Gastroesophageal sphincter (tissue), 4 donors: ENCODE measurements at regions not wholly inside any gene's neighbourhood (a gene's known extent, or its start where the extent isn't known, plus 50 kb on each side); places are given as distances from the start of the nearest gene placed in this dataset.

Experiments
- ATAC-seq: fragments of 150-250 bp; one replicate; pipeline ENCODE4 v1.9.1; 2016; ENCODE audit warnings: mild to moderate bottlenecking, moderate library complexity
- H3K27ac ChIP-seq, 4 donors: fragments of 200-600 bp; sonication (generic) in 3 of 4; 1 replicate in 3 of 4; 2 replicates in 1 of 4; pipeline ENCODE4 v1.5.1; 2016 to 2019
- H3K27me3 ChIP-seq: fragments of 200-600 bp; sonication (generic); one replicate; pipeline ENCODE4 v1.5.1; 2019
- H3K36me3 ChIP-seq, 2 donors: fragments of 200-600 bp; sonication (generic); one replicate each; pipeline ENCODE4 v1.5.1; 2019; ENCODE audit warnings: control low read depth in 1 of 2
- H3K4me1 ChIP-seq, 3 donors: fragments of 200-600 bp; sonication (generic); 1 replicate in 2 of 3; 2 replicates in 1 of 3; pipeline ENCODE4 v1.5.1; 2016 to 2019; ENCODE audit warnings: control low read depth in 2 of 3
- H3K4me3 ChIP-seq, 2 donors: fragments of 200-600 bp; sonication (generic); one replicate each; pipeline ENCODE4 v1.5.1; 2019; ENCODE audit warnings: mild to moderate bottlenecking in 1 of 2, moderate library complexity in 1 of 2
- H3K9me3 ChIP-seq, 3 donors: fragments of 200-600 bp; sonication (generic); one replicate each; pipeline ENCODE4 v1.5.1; 2017 to 2019; ENCODE audit warnings: control low read depth in 2 of 3
- CTCF ChIP-seq, 4 experiments: fragments of 200-600 bp in 2 of 4; fragments of 450-650 bp in 2 of 4; sonication (generic) in 1 of 4; IDR thresholded peaks; one replicate each; pipeline ENCODE4 v1.5.1; 2017 to 2019; ENCODE audit warnings: antibody characterized with exemption in 4 of 4, mild to moderate bottlenecking in 2 of 4, moderate library complexity in 2 of 4
- EP300 ChIP-seq: sonication (generic); formaldehyde crosslinking; IDR thresholded peaks from one replicate; pipeline ENCODE4 v1.6.1; 2017; ENCODE audit warnings: antibody characterized with exemption, mild to moderate bottlenecking
- POLR2A ChIP-seq, 2 donors: fragments of 450-650 bp; IDR thresholded peaks; one replicate each; pipeline ENCODE4 v1.6.1; 2017; ENCODE audit warnings: antibody characterized with exemption in 2 of 2, mild to moderate bottlenecking in 2 of 2, moderate library complexity in 1 of 2
- POLR2AphosphoS5 ChIP-seq: sonication (generic); formaldehyde crosslinking; IDR thresholded peaks from one replicate; pipeline ENCODE4 v1.6.1; 2017; ENCODE audit warnings: antibody characterized with exemption
- WGBS, 2 donors: methylation state at CpG; one replicate each; pipeline ENCODE4 v1.1.5; 2018; ENCODE audit warnings: low coverage in 1 of 2; 5-methylcytosine and 5-hydroxymethylcytosine counted together

DNA sequence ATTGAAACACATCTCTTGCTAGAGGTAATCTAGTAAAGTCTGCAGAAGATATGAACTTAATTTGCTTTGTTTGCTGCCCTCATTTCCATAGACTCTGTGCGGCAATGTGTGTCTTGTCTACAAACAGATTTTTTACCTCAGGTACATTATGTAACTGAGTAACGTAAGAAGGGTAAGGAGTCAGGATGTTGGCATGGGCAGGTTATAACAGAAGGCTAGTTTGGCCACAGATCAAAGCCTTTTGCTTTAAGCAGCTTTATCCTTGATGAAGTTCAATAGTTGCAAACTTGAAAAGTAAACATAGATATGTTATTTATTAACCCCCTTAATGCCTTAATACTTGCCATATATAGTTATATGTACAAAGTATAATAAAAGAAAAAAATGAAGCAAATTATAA lies 391.6 kb upstream of the FKBP1C start:
- Histone ChIP-seq H3K36me3 (no peaks in the 10 kb centered on the region), H3K27me3 (no peaks in the 10 kb centered on the region), H3K9me3 (peaks cover 0 to 26% (median 0%) of the 10 kb centered on the region in 3 donors), H3K4me3 (no peak overlapping the region), H3K27ac (no peak overlapping the region), H3K4me1 (no peaks in the 10 kb centered on the region)
- ATAC-seq: no peak
- no peak for TF ChIP-seq POLR2AphosphoS5
- no peak for TF ChIP-seq CTCF (IDR thresholded peaks at IDR 0.05)
- TF ChIP-seq POLR2A (IDR thresholded peaks at IDR 0.05): no peak
- 72 to 92% methylated on average over 2 of the region's 2 CpGs for WGBS, 2 donors

- H3K4me3 ChIP-seq: no peak overlapping the region
- H3K4me1 ChIP-seq: no peaks in the 10 kb centered on the region
- H3K27me3 ChIP-seq: no peaks in the 10 kb centered on the region
- no peak for ATAC-seq
- WGBS, 2 donors: 23 to 50% methylated on average over 1 of the region's 1 CpG
- H3K36me3 ChIP-seq: no peaks in the 10 kb centered on the region
- no peaks in the 10 kb centered on the region for H3K9me3 ChIP-seq
- no peak for TF ChIP-seq POLR2AphosphoS5
- TF ChIP-seq EP300: no peak
- no peak for TF ChIP-seq POLR2A (IDR thresholded peaks at IDR 0.05)
- no peak for TF ChIP-seq CTCF (IDR thresholded peaks at IDR 0.05)
- H3K27ac ChIP-seq: no peak overlapping the region
These were observed 402.5 kb upstream of the FKBP1C start for GRCh38 chr6:62808565-62809293.

DNA sequence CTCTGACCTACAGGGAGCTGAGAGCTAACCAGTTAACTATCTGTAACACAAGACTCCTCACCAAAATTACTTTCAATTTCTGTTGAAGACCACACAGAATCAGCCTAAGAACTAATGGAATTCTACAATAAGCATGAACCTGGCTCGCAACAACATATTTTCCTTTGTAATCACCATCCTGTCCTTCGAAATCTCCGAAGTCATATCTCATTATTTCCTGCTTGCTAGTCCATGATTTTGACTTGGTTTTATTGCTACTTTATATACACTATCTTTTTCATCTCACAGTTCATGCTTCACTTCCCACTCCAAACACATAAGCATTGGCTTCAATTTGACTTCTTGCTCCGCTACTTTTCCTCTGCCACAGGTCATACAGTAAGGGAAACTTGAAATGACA lies 405.8 kb upstream of the FKBP1C start:
- TF ChIP-seq EP300 (no peak), POLR2A (IDR thresholded peaks at IDR 0.05) (no peak), CTCF (IDR thresholded peaks at IDR 0.05) (no peak), POLR2AphosphoS5 (no peak)
- 48 to 69% methylated on average over 4 of the region's 4 CpGs for WGBS, 2 donors
- Histone ChIP-seq H3K4me3 (no peak overlapping the region), H3K9me3 (no peaks in the 10 kb centered on the region), H3K27me3 (no peaks in the 10 kb centered on the region), H3K36me3 (no peaks in the 10 kb centered on the region), H3K27ac (no peak overlapping the region), H3K4me1 (no peaks in the 10 kb centered on the region)
- no peak for ATAC-seq

- WGBS, 2 donors: 65 to 87% methylated on average over 2 of the region's 7 CpGs
- Histone ChIP-seq H3K9me3 (no peaks in the 10 kb centered on the region), H3K4me3 (no peak overlapping the region), H3K27ac (no peak overlapping the region), H3K36me3 (no peaks in the 10 kb centered on the region), H3K4me1 (no peaks in the 10 kb centered on the region), H3K27me3 (no peaks in the 10 kb centered on the region)
- TF ChIP-seq EP300: no peak
- no peak for TF ChIP-seq POLR2AphosphoS5
- no peak for TF ChIP-seq CTCF (IDR thresholded peaks at IDR 0.05)
- no peak for TF ChIP-seq POLR2A (IDR thresholded peaks at IDR 0.05)
- ATAC-seq: no peak
These were observed 408.2 kb upstream of the FKBP1C start for GRCh38 chr6:62803094-62803493.

GRCh38 chr6:62797190-62797589 lies 414.1 kb upstream of the FKBP1C start:
- ATAC-seq: no peak

More at GRCh38 chr6:62797190-62797589, 414.1 kb upstream of the FKBP1C start:
- Histone ChIP-seq H3K27ac (no peak overlapping the region), H3K4me3 (no peak overlapping the region), H3K4me1 (no peaks in the 10 kb centered on the region), H3K36me3 (no peaks in the 10 kb centered on the region), H3K9me3 (no peaks in the 10 kb centered on the region), H3K27me3 (no peaks in the 10 kb centered on the region)
- no peak for TF ChIP-seq POLR2A (IDR thresholded peaks at IDR 0.05)
- no peak for TF ChIP-seq CTCF (IDR thresholded peaks at IDR 0.05)
- no peak for TF ChIP-seq EP300
- no peak for TF ChIP-seq POLR2AphosphoS5
- 55 to 86% methylated on average over 3 to 4 of the region's 4 CpGs for WGBS, 2 donors
